Keratinocyte (primary cell): ENCODE measurements at regions not wholly inside any gene's neighbourhood (a gene's known extent, or its start where the extent isn't known, plus 50 kb on each side); places are given as distances from the start of the nearest gene placed in this dataset.

Experiments
- DNase-seq: peaks from one replicate; pipeline ENCODE4 v3.0.0-alpha.2; 2011; ENCODE audit warnings: low read depth, missing footprints, low spot score
- FAIRE-seq: peaks from 2 replicates; lab custom pipeline; 2011; peaks lifted over from hg19 to GRCh38; lab: Jason Lieb, UNC
- H2AFZ ChIP-seq: 2 replicates; pipeline ENCODE4 v1.6.0; 2012; ENCODE audit warnings: low read length, control low read depth, inconsistent platforms; ENCODE audit not compliant: control insufficient read depth
- H3K27ac ChIP-seq: 2 replicates; pipeline ENCODE4 v1.5.1; 2011; ENCODE audit warnings: low read length; ENCODE audit not compliant: control insufficient read depth, insufficient read depth
- H3K27me3 ChIP-seq: 3 replicates; pipeline ENCODE4 v1.6.0; 2011; ENCODE audit warnings: low read length; ENCODE audit not compliant: control insufficient read depth, insufficient read depth; ENCODE audit errors: extremely low read depth
- H3K36me3 ChIP-seq, 2 experiments: 2 replicates in 1 of 2; 3 replicates in 1 of 2; pipeline ENCODE4 v1.5.1; 2011; ENCODE audit warnings: low read length in 2 of 2, mild to moderate bottlenecking in 1 of 2; ENCODE audit not compliant: control insufficient read depth in 2 of 2, insufficient read depth in 2 of 2; ENCODE audit errors: extremely low read depth in 1 of 2
- H3K4me1 ChIP-seq: 3 replicates; pipeline ENCODE4 v1.5.1; 2011; ENCODE audit warnings: low read length; ENCODE audit not compliant: control insufficient read depth, insufficient read depth; ENCODE audit errors: extremely low read depth
- H3K4me2 ChIP-seq: 3 replicates; pipeline ENCODE4 v1.6.0; 2011; ENCODE audit warnings: low read depth, low read length; ENCODE audit not compliant: control insufficient read depth, insufficient read depth; ENCODE audit errors: extremely low read depth
- H3K4me3 ChIP-seq, 3 experiments: fragments of 200-600 bp in 1 of 3; sonication (generic) in 1 of 3; 2 replicates in 2 of 3; 3 replicates in 1 of 3; pipeline ENCODE4 v1.5.1; 2011 to 2016; ENCODE audit warnings: low read length in 3 of 3, mild to moderate bottlenecking in 3 of 3, control low read depth in 2 of 3, inconsistent platforms in 1 of 3, low read depth in 1 of 3, mixed read lengths in 1 of 3, mixed run types in 1 of 3, moderate library complexity in 1 of 3; ENCODE audit not compliant: control insufficient read depth in 2 of 3, insufficient read depth in 2 of 3; ENCODE audit errors: extremely low read depth in 1 of 3
- H3K79me2 ChIP-seq: 2 replicates; pipeline ENCODE4 v1.6.0; 2012; ENCODE audit warnings: low read length; ENCODE audit not compliant: control insufficient read depth, insufficient read depth
- H3K9ac ChIP-seq: 3 replicates; pipeline ENCODE4 v1.6.0; 2011; ENCODE audit warnings: low read length; ENCODE audit not compliant: control insufficient read depth, insufficient read depth; ENCODE audit errors: extremely low read depth
- H3K9me1 ChIP-seq: 3 replicates; pipeline ENCODE4 v1.6.0; 2011; ENCODE audit warnings: low read length; ENCODE audit not compliant: control insufficient read depth, insufficient read depth; ENCODE audit errors: extremely low read depth
- H3K9me3 ChIP-seq: 2 replicates; pipeline ENCODE4 v1.5.1; 2012; ENCODE audit warnings: low read depth, low read length; ENCODE audit not compliant: control insufficient read depth
- H4K20me1 ChIP-seq: 3 replicates; pipeline ENCODE4 v1.6.0; 2011; ENCODE audit warnings: low read length; ENCODE audit not compliant: control insufficient read depth, insufficient read depth; ENCODE audit errors: extremely low read depth
- EZH2 ChIP-seq: IDR thresholded peaks from one replicate; pipeline ENCODE4 v1.6.1; 2012; ENCODE audit warnings: inconsistent platforms, mild to moderate bottlenecking, low read length, moderate library complexity
- dilution Hi-C: fragments of 300-500 bp; cut with MboI; formaldehyde crosslinking; loops from one replicate; pipeline ENCODE4 v1.7.0; 2020; ENCODE audit warnings: low sequenced_read_pairs; ENCODE audit not compliant: extremely low pct_ligation_motif_present
- TF ChIP-seq, protein P1 (sequence below), 3 experiments: IDR thresholded peaks in 1 of 3; conservative IDR thresholded peaks in 1 of 3; optimal IDR thresholded peaks in 1 of 3; 2 replicates in 2 of 3; 3 replicates in 1 of 3; pipeline versions ENCODE3 to v1.5.1; 2011; ENCODE audit warnings: low read length in 3 of 3, mild to moderate bottlenecking in 3 of 3, moderate library complexity in 2 of 3, control low read depth in 1 of 3, inconsistent platforms in 1 of 3; ENCODE audit not compliant: insufficient read depth in 2 of 3; ENCODE audit errors: extremely low read depth in 1 of 3

DNA sequence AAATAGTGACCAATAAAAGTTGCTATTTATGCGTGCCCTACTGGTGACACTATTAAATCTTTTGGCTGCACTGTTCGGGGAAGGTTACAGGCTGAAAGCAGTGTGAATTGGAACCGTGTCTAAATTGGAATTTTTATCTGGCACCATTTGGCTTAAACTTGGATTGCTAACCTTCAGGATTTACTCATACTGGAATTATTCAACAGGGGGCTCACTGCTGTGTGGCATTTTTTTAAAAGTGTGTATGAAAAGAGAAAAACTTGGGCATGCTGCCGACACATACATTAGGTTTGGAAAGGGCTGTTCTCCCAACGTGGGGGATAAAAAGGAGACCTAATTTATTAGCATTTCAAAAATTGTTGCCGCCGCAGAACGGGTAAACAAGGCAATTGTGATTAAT lies 537.9 kb upstream of the MGMT start:
- Histone ChIP-seq H3K9me1 (no peaks in the 10 kb centered on the region), H3K9me3 (no peaks in the 10 kb centered on the region), H3K27me3 (no peaks in the 10 kb centered on the region), H3K79me2 (no peaks in the 10 kb centered on the region), H3K27ac (no peak overlapping the region), H3K36me3 (no peaks in the 10 kb centered on the region), H3K9ac (no peak overlapping the region), H3K4me3 (no peak overlapping the region), H2AFZ (no peak overlapping the region), H4K20me1 (no peaks in the 10 kb centered on the region), H3K4me1 (no peaks in the 10 kb centered on the region), H3K4me2 (no peak overlapping the region)
- TF ChIP-seq EZH2, result no peak
- TF ChIP-seq, protein P1, sequence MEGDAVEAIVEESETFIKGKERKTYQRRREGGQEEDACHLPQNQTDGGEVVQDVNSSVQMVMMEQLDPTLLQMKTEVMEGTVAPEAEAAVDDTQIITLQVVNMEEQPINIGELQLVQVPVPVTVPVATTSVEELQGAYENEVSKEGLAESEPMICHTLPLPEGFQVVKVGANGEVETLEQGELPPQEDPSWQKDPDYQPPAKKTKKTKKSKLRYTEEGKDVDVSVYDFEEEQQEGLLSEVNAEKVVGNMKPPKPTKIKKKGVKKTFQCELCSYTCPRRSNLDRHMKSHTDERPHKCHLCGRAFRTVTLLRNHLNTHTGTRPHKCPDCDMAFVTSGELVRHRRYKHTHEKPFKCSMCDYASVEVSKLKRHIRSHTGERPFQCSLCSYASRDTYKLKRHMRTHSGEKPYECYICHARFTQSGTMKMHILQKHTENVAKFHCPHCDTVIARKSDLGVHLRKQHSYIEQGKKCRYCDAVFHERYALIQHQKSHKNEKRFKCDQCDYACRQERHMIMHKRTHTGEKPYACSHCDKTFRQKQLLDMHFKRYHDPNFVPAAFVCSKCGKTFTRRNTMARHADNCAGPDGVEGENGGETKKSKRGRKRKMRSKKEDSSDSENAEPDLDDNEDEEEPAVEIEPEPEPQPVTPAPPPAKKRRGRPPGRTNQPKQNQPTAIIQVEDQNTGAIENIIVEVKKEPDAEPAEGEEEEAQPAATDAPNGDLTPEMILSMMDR (optimal IDR thresholded peaks at IDR 0.05 in 1 of 3, IDR thresholded peaks at IDR 0.05 in 1 of 3, conservative IDR thresholded peaks at IDR 0.05 in 1 of 3; ENCODE audit: extremely low read depth in 1 of 3, insufficient read depth in 2 of 3, low read length in 3 of 3), result no peak
- no peak for FAIRE-seq
- DNase-seq, result no peak
- dilution Hi-C loops, result no loop called here

- H3K9me3 ChIP-seq, result no peaks in the 10 kb centered on the region
- no peak overlapping the region for H3K4me2 ChIP-seq
- H3K4me1 ChIP-seq, result no peaks in the 10 kb centered on the region
- no peak for DNase-seq
- dilution Hi-C loops, result no loop called here
- H3K27me3 ChIP-seq, result no peaks in the 10 kb centered on the region
- no peaks in the 10 kb centered on the region for H4K20me1 ChIP-seq
- no peak overlapping the region for H3K27ac ChIP-seq
- H3K36me3 ChIP-seq, result no peaks in the 10 kb centered on the region
- H3K4me3 ChIP-seq, result no peak overlapping the region
- H3K79me2 ChIP-seq, result no peaks in the 10 kb centered on the region
- no peak overlapping the region for H3K9ac ChIP-seq
- no peak overlapping the region for H2AFZ ChIP-seq
- no peaks in the 10 kb centered on the region for H3K9me1 ChIP-seq
- no peak for FAIRE-seq
- TF ChIP-seq EZH2, result no peak
- TF ChIP-seq, protein P1 (optimal IDR thresholded peaks at IDR 0.05 in 1 of 3, IDR thresholded peaks at IDR 0.05 in 1 of 3, conservative IDR thresholded peaks at IDR 0.05 in 1 of 3; ENCODE audit: extremely low read depth in 1 of 3, insufficient read depth in 2 of 3, low read length in 3 of 3), result no peak
These were observed 537.3 kb upstream of the MGMT start for GRCh38 chr10:128929767-128930166.
